GF-D8 (cell line): ENCODE measurements at regions not wholly inside any gene's neighbourhood (a gene's known extent, or its start where the extent isn't known, plus 50 kb on each side); places are given as distances from the start of the nearest gene placed in this dataset.
"Not testable (repeated sequence)": the region's sequence is repeated elsewhere in the genome, so short reads cannot be mapped to it uniquely, and the experiment has no call there.

ENCODE experiments used
- DNase-seq: peaks from one replicate; lab custom pipeline; 2025; lab: John Stamatoyannopoulos, UW

DNA sequence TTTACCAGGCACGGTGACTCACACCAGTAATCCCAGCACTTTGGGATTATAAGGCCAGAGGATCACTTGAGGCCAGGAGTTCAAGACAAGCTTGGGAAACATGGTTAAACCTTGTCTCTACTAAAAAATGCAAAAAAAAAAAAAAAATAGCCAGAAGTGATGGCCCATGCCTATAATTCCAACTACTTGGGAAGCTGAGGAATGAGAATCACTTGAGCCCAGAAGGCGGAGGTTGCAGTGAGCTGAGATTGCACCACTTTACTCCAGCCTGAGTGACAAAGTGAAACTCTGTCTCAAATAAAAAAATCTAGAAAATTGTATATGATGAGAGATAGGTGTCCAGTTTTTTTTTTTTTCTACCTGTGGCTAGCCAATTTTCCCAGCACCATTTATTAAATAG, 578.2 kb downstream of the ANKRD7 start:
- DNase-seq: no peak

DNA sequence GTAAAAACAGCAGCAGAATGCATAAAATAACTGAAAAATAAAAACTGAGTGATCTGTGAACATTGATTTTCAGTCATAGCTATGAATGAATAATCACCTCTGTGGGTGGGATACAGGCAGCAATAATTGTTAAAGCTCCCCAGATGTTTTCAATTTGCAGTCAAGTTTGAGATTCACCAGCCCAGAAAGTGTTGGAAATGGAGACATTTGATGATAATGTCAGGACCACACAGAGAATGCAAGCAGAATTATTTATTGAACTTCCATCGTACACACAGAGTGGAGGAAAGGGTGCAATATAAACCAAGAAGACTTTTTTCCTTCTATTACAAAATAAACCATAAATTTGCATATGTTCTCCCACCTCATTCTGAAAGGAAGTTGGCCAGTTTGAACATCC, 601.7 kb downstream of the ANKRD7 start:
- DNase-seq: no peak

DNA sequence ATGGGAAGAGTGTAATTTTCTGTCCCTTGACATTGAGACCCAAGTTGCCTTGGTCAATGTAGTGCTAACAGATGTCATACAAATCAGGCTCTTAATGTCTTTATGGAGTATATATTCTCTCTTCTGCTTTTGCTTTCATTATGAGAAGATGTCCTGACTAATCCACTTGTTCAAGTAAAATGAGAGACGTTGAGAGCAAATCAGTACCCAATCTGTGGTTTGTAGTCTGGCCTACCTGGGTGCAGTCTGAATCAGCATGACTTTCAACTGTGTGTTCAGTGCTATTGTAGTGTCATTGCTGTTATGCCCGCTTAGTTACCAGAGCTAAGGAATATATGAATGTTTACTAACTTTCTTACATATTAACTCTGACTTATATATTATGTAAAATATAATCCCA, 612.4 kb downstream of the ANKRD7 start:
- DNase-seq: no peak

DNA sequence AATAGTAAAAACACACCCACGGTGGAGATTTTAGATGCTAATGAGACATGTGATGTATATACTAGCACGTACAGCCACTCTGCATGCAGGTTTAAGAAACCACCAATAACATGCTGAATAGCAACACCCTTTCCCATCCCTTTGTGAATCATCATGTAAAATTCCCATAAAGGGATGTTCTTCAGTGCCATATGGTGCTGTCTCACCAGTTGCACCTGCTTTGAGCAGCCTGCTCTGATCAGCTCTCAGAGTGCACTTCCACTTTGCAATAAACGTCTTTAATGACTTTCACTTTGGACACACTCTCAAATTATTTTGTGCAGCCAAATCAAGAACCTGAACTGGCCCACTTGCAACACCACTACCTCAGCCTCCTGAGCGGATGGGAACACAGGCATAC, 615.0 kb downstream of the ANKRD7 start:
- DNase-seq: no peak

DNA sequence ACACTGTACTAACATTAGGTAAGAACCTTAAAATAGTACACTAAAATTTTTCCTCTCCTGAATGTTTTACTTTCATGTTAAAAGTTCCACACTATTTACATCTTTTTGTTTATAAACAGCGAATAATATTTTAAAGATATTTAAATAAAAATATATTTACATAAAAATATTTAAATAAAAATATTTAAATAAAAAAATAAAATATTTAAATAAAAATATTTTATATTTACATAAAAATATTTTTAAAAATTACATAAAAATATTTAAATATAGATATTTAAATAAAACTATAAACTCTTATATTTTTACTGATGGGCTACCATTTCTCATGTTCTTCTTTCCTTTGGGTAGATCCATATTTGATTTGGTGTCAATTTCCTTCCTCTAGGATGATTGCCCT, 619.0 kb downstream of the ANKRD7 start:
- no peak for DNase-seq

DNA sequence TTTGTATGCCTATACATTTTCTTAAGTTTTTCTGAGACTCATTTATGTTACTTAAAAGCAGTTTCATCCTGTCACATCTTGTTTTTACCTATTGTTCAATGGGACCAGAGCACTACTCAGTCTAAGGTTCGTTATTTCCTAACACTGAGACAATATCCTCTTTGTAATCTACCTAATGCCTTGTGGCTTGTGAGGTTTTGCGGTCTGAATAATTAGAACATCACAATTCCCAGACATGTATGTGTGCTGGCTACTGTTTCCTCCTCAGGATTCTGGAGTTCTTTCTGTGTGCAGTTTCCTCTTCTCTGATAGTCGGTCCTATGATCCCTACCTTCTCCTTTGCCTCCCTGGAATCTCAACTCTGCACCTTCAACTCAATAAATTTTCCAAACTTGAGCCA, 620.2 kb downstream of the ANKRD7 start:
- DNase-seq: no peak

DNA sequence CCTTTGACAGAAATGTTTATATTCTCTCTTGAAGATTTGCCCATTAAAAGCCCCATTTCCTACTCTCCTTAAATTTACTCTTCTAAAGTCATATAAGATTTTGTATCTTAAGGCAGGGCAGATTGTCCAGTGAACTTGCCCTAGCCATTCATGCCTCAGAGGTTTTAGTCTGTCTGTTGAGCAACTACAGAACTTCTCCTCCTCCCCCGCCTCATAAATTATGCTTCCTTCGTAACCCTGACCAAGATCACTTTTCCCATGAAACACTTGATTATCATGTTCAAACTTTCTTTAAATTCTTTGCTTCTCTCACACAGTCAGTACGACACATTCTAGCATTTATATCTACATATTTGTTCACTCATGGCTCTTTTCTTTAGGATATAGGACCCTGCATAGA, 621.3 kb downstream of the ANKRD7 start:
- DNase-seq: no peak

DNA sequence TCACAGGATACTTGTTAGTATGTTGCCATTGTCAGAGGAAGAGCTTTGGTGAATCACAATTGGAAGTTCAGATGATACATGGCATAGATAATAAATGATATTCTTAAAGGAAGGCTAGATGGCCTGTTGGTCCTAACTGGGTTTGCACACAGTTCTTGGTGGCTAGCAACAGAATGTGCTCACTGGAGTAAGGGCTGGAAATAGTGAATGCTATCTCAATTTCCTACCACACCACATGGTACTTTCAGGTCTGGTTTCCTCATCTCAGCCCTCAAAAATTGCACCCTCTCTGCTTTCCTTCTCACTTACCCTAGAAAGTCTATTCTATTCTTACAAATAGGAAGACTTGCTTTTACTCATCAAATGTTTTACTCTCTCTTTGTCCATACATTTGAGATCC, 622.5 kb downstream of the ANKRD7 start:
- DNase-seq: no peak

DNA sequence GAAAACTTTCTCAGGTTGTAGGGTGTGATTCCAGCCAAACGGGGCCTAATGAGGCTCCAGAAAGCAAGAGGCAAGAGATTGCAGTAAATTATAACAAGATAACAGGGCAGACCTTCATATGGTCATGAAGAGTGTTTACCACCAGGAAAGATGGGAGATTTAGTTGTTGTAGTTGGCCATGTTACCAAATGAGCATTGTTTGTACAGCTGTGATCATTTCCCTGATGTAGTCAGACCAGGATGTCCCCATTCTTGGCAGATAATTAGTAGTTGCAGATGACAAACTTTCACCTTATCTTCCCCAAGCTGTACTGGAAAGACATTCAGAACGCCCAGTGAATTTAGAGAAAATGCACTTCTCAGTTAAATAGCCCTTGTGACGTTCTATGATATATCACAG, 630.8 kb downstream of the ANKRD7 start:
- no peak for DNase-seq

DNA sequence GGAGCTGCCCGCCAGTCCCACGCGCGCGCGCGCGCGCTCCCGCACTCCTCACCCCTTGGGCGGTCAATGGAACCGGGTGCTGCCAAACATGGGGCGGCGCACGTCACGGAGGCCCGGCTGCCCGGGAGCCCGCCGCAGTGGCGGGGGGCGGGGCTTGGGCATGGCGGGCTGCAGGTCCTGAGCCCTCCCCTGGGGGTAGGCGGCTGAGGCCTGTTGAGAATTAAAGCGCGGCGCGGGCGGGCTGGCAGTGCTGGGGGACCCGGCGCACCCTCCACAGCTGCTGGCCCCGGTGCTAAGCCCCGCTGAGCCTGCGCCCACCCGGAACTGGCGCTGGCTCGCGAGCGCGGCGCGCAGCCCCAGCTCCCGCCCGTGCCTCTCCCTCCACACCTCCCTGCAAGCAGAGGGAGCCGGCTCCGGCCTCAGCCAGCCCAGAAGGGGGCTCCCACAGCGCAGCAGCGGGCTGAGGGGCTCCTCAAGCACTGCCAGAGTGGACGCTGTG, 634.2 kb downstream of the ANKRD7 start:
- no peak for DNase-seq

DNA sequence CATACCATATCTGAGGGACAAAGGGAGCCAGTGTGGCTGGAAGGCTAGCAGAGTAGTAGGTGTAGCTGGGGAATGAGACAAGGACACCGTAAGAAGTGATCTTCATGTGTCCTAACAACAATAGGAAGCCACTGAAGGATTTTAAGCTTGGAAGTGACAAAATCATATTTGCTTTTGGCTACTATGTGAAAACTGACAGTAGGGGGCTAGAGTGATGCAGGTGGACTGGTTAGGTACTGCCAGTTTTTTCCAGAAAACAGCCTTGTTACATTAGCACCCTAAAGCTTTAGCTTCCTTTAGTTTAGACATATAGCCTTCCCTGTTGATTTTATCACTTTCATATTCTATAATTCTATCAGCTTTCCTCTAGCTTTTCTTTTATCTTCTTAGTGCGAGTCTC, 637.1 kb downstream of the ANKRD7 start:
- DNase-seq: no peak

DNA sequence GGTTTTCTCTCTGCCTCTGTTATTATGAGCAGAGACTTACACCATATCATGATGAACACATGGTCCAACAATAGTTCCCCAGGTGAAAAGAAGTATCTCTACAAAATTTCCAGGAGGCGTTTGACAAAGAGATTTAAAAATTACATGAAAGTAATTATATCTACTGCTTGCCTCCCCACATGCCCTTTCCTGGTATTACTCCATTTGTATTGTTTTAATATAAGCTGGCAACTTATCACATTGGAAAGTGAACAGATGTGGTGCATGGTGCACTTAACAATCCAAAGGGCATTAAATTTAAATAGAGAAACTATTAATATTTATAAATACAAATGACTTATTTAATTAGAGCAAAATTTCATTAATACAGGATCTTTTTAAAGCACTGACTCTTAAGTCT, 638.2 kb downstream of the ANKRD7 start:
- DNase-seq: no peak

DNA sequence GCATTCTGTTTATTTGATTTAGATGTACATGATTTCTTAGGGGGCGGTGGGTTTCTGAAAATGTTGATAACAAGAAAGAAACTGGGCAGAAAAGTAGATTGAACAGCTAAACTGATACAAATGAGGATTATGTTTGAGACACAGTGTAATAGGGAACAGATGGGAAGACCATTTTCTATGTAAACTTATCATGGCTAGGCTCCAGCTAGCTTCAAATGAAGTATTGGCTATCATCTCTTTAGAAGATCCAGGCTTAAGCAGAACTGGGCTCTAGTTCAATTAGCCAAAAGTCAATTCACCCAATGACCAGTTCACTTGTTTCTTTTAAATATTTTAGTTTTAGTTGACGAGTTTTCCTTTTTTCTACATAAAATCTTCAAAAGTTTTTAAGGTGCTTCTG, 639.5 kb downstream of the ANKRD7 start:
- no peak for DNase-seq

DNA sequence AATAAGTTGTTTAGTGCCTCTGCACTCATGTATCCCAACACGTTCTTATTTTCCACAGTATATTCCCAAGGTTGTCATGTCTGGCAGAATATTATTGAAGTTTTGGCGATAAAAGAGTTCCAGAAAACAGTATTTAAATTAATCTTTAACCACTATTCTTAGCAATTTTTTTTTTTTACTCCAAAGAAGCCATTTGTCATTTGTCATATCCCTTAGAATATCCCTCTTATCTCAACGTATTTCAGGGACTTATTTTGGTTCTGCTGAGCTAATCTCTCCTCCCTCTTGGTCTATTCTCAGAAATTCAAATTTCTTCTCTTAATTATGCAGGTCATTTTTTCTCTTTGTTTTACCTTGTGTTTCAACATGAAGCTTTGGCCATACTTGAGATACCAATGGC, 643.4 kb downstream of the ANKRD7 start:
- no peak for DNase-seq

DNA sequence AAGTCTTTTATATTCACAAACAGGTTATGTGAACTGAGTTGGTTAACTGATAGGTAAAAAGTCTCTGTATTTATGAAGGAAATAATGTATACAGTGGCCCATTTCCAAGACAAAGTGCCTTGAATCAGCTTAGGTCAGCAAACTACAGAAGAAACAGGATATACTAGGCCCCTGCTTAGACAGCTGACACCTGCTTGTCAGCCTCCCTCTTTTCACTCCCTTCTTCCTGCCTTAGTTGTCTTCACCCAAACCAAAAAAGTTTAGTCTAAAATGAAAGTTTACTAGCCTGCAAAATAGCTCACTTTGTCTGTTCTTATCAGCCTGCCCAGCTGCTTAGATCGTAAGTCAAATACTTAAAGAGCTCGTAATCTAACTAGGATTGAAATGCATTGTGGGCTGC, 644.6 kb downstream of the ANKRD7 start:
- not testable (repeated sequence) for DNase-seq

DNA sequence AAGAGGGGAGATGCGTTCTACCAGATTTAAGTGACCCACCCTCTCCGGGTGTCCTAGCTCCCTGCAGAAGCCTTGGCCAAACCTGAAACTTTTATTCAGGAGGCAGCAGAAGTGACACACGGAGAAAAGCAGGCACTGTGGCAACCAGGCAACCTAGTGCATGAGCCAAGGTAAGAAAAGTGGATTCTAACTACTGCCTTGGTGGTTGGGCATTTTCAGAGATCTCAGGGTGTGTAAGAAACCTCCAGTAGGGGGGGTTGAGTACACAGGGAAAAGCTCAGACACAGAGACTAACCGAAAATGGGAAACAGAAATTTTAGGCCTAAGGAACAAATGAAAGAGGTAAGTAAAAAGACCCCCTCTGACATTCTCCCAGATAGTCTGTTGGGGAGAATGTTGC, 645.7 kb downstream of the ANKRD7 start:
- no peak for DNase-seq

DNA sequence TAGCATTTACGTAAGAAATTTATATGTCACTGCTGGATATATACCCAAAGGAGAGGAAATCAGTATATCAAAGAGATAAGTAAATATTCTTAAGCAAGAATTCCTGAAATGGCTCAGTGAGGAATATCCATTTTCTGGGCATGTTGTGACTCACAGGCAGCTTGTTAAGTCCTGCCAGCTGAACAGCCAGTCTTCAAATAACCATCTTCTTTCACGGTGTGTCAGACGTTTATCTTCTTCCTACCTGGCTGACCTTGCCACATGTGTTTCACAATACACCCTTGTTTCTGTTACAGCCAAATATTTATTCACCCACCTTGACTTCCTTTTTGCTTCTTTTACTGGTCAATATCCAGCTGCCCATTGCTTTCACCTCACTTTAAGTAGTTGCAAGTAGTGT, 648.1 kb downstream of the ANKRD7 start:
- no peak for DNase-seq

DNA sequence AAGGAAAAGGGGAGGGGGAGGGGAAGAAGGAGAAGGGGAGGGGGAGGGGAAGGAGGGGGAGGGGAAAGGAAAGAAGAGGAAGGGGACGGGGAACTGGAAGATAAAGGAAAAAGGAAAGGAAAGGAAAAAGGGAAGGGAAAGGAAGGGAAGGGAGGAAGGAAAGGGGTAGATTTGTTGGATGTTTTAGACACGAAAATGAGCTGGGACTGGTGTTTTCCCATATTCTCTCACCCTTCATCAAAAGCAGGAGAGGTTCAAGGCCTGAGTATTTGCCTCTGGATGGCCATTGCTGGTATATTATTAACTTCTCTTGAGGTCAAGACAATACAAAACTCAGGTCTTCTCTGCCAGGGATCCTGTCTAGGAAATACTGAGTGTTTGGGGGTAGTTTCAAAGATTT, 652.7 kb downstream of the ANKRD7 start:
- no peak for DNase-seq

DNA sequence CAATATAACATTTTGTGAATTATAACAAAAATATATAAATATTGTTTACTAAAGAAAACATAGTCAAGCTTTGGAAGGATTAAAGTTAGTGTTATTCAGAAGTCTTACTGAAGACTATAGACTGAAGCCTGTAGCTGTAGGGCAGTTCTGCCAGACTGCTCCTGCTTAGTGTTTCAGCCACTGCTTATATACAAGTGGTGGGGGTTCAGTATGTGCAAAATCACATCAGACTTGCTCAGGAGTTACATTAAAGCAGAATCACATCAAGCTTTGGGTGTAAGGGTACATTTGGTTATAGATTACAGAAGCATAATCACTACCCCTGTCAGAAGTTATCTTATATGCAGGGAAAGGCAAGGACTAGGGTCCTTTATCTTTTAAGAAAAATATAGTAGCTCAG, 653.8 kb downstream of the ANKRD7 start:
- no peak for DNase-seq

DNA sequence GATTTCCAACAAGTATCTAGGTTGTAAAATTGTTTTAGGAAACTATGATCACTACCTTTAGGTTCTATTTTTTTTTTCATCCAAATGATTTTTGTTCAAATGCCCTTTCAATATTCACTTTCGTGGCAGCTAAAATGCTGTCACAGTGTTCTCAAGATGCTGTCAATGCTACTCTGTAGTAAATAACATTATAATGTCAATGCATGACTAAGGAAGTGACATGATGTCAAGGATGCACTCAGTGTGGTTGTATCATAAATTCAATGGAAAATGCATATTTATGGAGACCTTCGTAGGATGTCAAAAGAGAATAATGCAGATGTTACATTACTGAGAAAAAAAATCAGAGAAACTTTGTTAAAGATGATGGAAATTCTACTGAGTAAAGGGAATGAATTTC, 673.8 kb downstream of the ANKRD7 start:
- no peak for DNase-seq

DNA sequence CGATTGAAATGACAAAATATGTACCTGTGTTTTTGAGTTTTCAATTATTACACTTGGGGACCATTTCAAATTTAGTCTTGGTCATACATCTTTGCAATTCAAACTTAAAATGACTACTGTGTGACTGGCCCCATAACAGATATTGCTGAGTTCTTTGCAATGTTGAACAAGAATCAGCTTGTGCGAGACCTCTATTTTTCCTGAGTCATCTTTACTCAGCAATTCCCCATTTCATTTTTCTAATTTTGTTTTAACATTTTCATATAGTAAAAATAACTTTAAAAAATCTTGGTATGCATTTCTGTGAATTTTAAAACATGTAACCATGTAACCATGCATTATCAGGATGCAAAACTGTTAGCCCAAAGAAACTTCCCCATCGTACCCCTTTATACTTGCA, 678.1 kb downstream of the ANKRD7 start:
- DNase-seq: no peak

DNA sequence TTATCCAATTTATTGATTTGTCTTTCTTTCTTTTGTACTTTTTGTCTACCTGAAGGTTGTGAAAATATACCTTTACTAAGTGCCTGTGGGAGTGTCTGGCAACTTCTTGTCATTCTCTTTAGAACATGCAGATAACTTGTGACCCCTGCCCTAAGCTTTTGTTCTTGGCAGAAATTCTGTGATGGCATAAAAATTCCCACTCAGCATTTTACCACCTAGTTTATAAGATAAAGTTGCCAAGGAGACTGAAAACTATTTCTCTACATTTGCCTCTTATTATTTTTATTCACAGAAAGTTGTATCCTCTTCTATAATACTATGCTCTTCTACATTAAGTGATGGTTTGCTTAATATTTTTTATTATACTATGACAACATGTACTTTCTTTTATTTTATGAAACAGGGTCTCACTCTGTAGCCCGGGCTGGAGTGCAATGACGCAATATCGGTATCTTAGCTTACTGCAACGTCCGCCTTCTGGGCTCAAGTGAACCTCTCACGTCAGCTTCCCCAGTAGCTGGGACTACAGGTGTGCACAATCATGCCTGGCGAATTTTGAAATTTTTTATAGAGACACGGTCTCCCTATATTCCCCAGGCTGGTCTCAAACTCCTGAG, 683.5 kb downstream of the ANKRD7 start:
- DNase-seq: no peak

DNA sequence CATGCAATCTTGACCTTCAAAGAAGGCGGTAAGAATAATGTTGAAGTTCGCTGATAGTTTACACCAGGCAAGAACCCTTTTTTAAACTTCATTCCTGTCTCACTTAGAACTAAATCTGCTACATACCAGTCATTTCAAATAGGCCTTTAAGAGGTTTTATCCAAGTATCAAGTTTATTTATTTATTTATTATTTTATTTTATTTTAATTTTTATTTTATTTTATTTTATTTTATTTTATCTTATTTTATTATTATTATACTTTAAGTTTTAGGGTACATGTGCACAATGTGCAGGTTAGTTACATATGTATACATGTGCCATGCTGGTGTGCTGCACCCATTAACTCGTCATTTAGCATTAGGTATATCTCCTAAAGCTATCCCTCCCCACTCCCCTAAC, 691.6 kb downstream of the ANKRD7 start:
- not testable (repeated sequence) for DNase-seq

DNA sequence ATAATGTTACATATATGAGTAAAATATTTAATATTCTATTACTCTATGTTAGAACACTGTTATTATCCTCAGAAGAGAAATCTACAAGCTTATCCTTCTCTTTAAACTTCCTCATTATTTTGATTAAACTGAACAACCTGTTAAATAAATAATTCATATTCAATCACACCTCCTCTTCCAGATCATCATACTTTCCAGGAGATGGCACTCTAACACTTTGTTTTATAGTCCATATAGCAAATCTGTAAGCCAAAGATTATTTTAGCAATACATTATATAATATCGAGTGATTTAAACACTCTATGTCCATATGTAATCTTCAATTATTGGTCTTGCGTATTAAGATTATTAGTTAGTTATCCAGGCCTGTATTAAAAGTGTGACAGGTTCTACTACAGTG, 694.1 kb downstream of the ANKRD7 start:
- DNase-seq: no peak

DNA sequence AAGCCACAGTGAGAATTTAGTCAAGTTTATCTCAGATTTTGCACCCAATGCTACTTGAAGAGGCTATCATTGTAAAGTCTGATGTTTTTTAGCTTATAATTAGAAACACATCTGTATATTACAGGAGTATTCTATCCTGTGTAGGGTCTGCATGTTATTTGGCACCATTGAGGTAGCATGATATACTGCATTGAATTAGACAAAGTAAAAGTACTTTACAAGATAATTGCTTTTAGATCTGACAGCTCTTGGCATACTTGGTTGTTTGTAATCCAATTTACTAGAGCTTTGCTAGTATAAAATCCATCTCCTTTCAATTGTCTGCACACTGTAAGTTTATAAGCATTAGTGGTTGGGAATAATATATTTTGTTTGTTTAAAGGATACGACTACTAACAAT, 714.3 kb downstream of the ANKRD7 start:
- DNase-seq: no peak
